CD14-positive monocyte (primary cell): ENCODE measurements at regions not wholly inside any gene's neighbourhood (a gene's known extent, or its start where the extent isn't known, plus 50 kb on each side); places are given as distances from the start of the nearest gene placed in this dataset.

Experiments used
- DNase-seq, 3 donors: peaks; one replicate each; pipeline ENCODE4 v3.0.0-alpha.2; 2011 to 2022
- H2AFZ ChIP-seq: 2 replicates; pipeline ENCODE4 v1.6.0; 2012; ENCODE audit warnings: mild to moderate bottlenecking, low read depth, low read length, inconsistent platforms; ENCODE audit not compliant: insufficient read depth, poor library complexity, severe bottlenecking
- H3K27ac ChIP-seq, 2 donors: 1 replicate in 1 of 2; 2 replicates in 1 of 2; pipeline ENCODE4 v1.5.1; 2012 to 2013; ENCODE audit warnings: low read length in 2 of 2, control low read depth in 1 of 2, inconsistent platforms in 1 of 2, low read depth in 1 of 2, mild to moderate bottlenecking in 1 of 2
- H3K27me3 ChIP-seq, 2 donors: one replicate each; pipeline versions ENCODE4 v1.6.0 to v1.6.1; 2011 to 2013; ENCODE audit warnings: low read length in 2 of 2; ENCODE audit not compliant: control insufficient read depth in 2 of 2, insufficient read depth in 2 of 2
- H3K36me3 ChIP-seq, 2 donors: replicated peaks in 1 of 2; 1 replicate in 1 of 2; 2 replicates in 1 of 2; pipeline versions ENCODE4 v1.5.1 to v1.6.1; 2012 to 2013; ENCODE audit warnings: low read length in 2 of 2, control low read depth in 1 of 2, inconsistent platforms in 1 of 2, mild to moderate bottlenecking in 1 of 2; ENCODE audit not compliant: insufficient read depth in 2 of 2, control insufficient read depth in 1 of 2
- H3K4me1 ChIP-seq, 2 donors: 1 replicate in 1 of 2; 2 replicates in 1 of 2; pipeline versions ENCODE4 v1.5.1 to v1.6.1; 2012 to 2013; ENCODE audit warnings: low read length in 2 of 2, control low read depth in 1 of 2, inconsistent platforms in 1 of 2, mild to moderate bottlenecking in 1 of 2, moderate library complexity in 1 of 2; ENCODE audit not compliant: insufficient read depth in 2 of 2, control insufficient read depth in 1 of 2
- H3K4me2 ChIP-seq: replicated peaks from 2 replicates; pipeline ENCODE3; 2012; ENCODE audit warnings: low read length, moderate library complexity, mild to moderate bottlenecking; ENCODE audit not compliant: poor library complexity, severe bottlenecking; ENCODE audit errors: extremely low read depth
- H3K4me3 ChIP-seq, 3 experiments: fragments of 200-600 bp in 1 of 3; sonication (generic) in 1 of 3; replicated peaks in 1 of 3; 1 replicate in 2 of 3; 2 replicates in 1 of 3; pipeline ENCODE4 v1.5.1; 2011 to 2013; ENCODE audit warnings: low read length in 3 of 3, mild to moderate bottlenecking in 3 of 3, control low read depth in 2 of 3, low read depth in 2 of 3, inconsistent platforms in 1 of 3, moderate library complexity in 1 of 3
- H3K79me2 ChIP-seq: 2 replicates; pipeline ENCODE4 v1.6.0; 2012; ENCODE audit warnings: mild to moderate bottlenecking, control low read depth, inconsistent platforms, low read length, moderate library complexity; ENCODE audit not compliant: insufficient read depth
- H3K9ac ChIP-seq: 2 replicates; pipeline ENCODE4 v1.6.0; 2017; ENCODE audit warnings: low read length, mild to moderate bottlenecking; ENCODE audit not compliant: insufficient read depth, poor library complexity, severe bottlenecking
- H3K9me3 ChIP-seq, 2 donors: replicated peaks in 1 of 2; 1 replicate in 1 of 2; 2 replicates in 1 of 2; pipeline versions ENCODE4 v1.5.1 to v1.6.1; 2012 to 2013; ENCODE audit warnings: low read length in 2 of 2, control low read depth in 1 of 2; ENCODE audit not compliant: control insufficient read depth in 1 of 2, insufficient read depth in 1 of 2
- H4K20me1 ChIP-seq: 2 replicates; pipeline ENCODE4 v1.6.0; 2012; ENCODE audit warnings: mild to moderate bottlenecking, low read length, control low read depth, moderate library complexity; ENCODE audit not compliant: insufficient read depth
- H3K27ac Mint-ChIP-seq, 7 donors: one replicate each; pipeline ENCODE4 v1.8.0; 2020; ENCODE audit warnings: mild to moderate bottlenecking in 7 of 7, mixed read lengths in 7 of 7, moderate library complexity in 6 of 7, inconsistent platforms in 2 of 7
- H3K27me3 Mint-ChIP-seq, 3 donors: one replicate each; pipeline ENCODE4 v1.8.0; 2021 to 2022; ENCODE audit warnings: low read depth in 3 of 3, mild to moderate bottlenecking in 3 of 3, mixed read lengths in 3 of 3, moderate library complexity in 3 of 3, inconsistent platforms in 1 of 3
- H3K36me3 Mint-ChIP-seq, 2 donors: one replicate each; pipeline ENCODE4 v1.8.0; 2020; ENCODE audit warnings: mixed read lengths in 2 of 2, inconsistent platforms in 1 of 2, mild to moderate bottlenecking in 1 of 2
- H3K4me1 Mint-ChIP-seq: one replicate; pipeline ENCODE4 v1.8.0; 2020; ENCODE audit warnings: mild to moderate bottlenecking, mixed read lengths
- H3K4me3 Mint-ChIP-seq, 2 donors: one replicate each; pipeline ENCODE4 v1.8.0; 2020; ENCODE audit warnings: mild to moderate bottlenecking in 2 of 2, mixed read lengths in 2 of 2, moderate library complexity in 1 of 2
- H3K9me3 Mint-ChIP-seq, 7 donors: one replicate each; pipeline ENCODE4 v1.8.0; 2020 to 2022; ENCODE audit warnings: mixed read lengths in 7 of 7, mild to moderate bottlenecking in 6 of 7, moderate library complexity in 6 of 7, inconsistent platforms in 2 of 7
- WGBS: methylation state at CpG from one replicate; pipeline ENCODE4 v1.1.5; 2013; ENCODE audit warnings: missing lambda C conversion rate; ENCODE audit not compliant: insufficient coverage; 5-methylcytosine and 5-hydroxymethylcytosine counted together
- intact Hi-C, 2 donors: fragments of 100-400 bp; cut with micrococcal nuclease; formaldehyde crosslinking; loops; one replicate each; pipeline versions ENCODE4 v1.15.0 to v1.15.1; 2023
- TF ChIP-seq, protein P1 (sequence below): fragments of 200-600 bp; IDR thresholded peaks from one replicate; pipeline ENCODE4 v1.8.0; 2022; ENCODE audit warnings: antibody characterized with exemption, mild to moderate bottlenecking

- H3K4me2 ChIP-seq = peak overlapping the region; percentile 1
- Mint-ChIP-seq H3K36me3 (no peaks in the 10 kb centered on the region), H3K4me1 (peaks cover 19% of the 10 kb centered on the region), H3K9me3 (peaks cover 0 to 4% (median 0%) of the 10 kb centered on the region in 7 donors), H3K27ac (peak overlapping the region in 4 of 7 donors; percentile 5 to 63 (median 11)), H3K27me3 (peaks cover 0 to 5% (median 2%) of the 10 kb centered on the region in 3 donors), H3K4me3 (no peak overlapping the region)
- no peak overlapping the region for H3K27ac ChIP-seq
- DNase-seq = no peak
- H4K20me1 ChIP-seq = no peaks in the 10 kb centered on the region
- no peaks in the 10 kb centered on the region for H3K36me3 ChIP-seq
- no peak overlapping the region for H3K9ac ChIP-seq
- H3K27me3 ChIP-seq = no peaks in the 10 kb centered on the region
- intact Hi-C loops = loop anchor here in 1 of 2 donors (5.0 kb wide), 1 partner anchor 40 kb away; no protein-coding TSS in a partner anchor
- WGBS = no CpG with 5 or more reads among the region's 3 CpGs
- no peak overlapping the region for H2AFZ ChIP-seq
- H3K4me3 ChIP-seq = no peak overlapping the region
- peaks cover 11 to 16% of the 10 kb centered on the region in 2 donors for H3K4me1 ChIP-seq
- H3K79me2 ChIP-seq = no peaks in the 10 kb centered on the region
- TF ChIP-seq, protein P1, sequence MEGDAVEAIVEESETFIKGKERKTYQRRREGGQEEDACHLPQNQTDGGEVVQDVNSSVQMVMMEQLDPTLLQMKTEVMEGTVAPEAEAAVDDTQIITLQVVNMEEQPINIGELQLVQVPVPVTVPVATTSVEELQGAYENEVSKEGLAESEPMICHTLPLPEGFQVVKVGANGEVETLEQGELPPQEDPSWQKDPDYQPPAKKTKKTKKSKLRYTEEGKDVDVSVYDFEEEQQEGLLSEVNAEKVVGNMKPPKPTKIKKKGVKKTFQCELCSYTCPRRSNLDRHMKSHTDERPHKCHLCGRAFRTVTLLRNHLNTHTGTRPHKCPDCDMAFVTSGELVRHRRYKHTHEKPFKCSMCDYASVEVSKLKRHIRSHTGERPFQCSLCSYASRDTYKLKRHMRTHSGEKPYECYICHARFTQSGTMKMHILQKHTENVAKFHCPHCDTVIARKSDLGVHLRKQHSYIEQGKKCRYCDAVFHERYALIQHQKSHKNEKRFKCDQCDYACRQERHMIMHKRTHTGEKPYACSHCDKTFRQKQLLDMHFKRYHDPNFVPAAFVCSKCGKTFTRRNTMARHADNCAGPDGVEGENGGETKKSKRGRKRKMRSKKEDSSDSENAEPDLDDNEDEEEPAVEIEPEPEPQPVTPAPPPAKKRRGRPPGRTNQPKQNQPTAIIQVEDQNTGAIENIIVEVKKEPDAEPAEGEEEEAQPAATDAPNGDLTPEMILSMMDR = no peak
- H3K9me3 ChIP-seq = no peaks in the 10 kb centered on the region
These were observed 491.0 kb downstream of the FGF9 start for GRCh38 chr13:22161871-22162270.

GRCh38 chr13:22162889-22163288, 492.0 kb downstream of the FGF9 start:
- Histone ChIP-seq H3K79me2 (no peaks in the 10 kb centered on the region), H3K4me3 (peak overlapping the region; percentile 21 to 58 (median 49)), H3K27me3 (no peaks in the 10 kb centered on the region), H2AFZ (no peak overlapping the region), H3K4me1 (peaks cover 11 to 16% of the 10 kb centered on the region in 2 donors), H3K4me2 (peak overlapping the region; percentile 32), H3K9ac (no peak overlapping the region), H4K20me1 (no peaks in the 10 kb centered on the region), H3K27ac (peak overlapping the region in 1 of 2 donors; percentile 7), H3K9me3 (no peaks in the 10 kb centered on the region), H3K36me3 (no peaks in the 10 kb centered on the region)
- peak; percentile 6 to 56 (median 16) for DNase-seq
- Mint-ChIP-seq H3K4me3 (peak overlapping the region; percentile 65 to 84), H3K27me3 (peaks cover 0 to 5% (median 2%) of the 10 kb centered on the region in 3 donors), H3K36me3 (no peaks in the 10 kb centered on the region), H3K9me3 (peaks cover 0 to 2% (median 0%) of the 10 kb centered on the region in 7 donors), H3K27ac (peak overlapping the region; percentile 26 to 91 (median 70)), H3K4me1 (peaks cover 19% of the 10 kb centered on the region)
- WGBS = no CpG with 5 or more reads among the region's 1 CpG
- TF ChIP-seq, protein P1 = no peak
- intact Hi-C loops = loop anchor here in 1 of 2 donors (5.0 kb wide), 1 partner anchor 41 kb away; no protein-coding TSS in a partner anchor
